ENCODE measurements at regions not wholly inside any gene's neighbourhood (a gene's known extent, or its start where the extent isn't known, plus 50 kb on each side); places are given as distances from the start of the nearest gene placed in this dataset.

- TF ChIP-seq ATF1 (CRISPR knock-in tag; IDR thresholded peaks at IDR 0.05): no peak
- TF ChIP-seq RFX5 (IDR thresholded peaks at IDR 0.05; ENCODE audit: low read depth, low read length): no peak
- TF ChIP-seq ZNF253 (CRISPR knock-in tag; IDR thresholded peaks at IDR 0.05; ENCODE audit: borderline replicate concordance): no peak
- no peak for TF ChIP-seq SP1 (IDR thresholded peaks at IDR 0.05)
- TF ChIP-seq SP1 (CRISPR knock-in tag; IDR thresholded peaks at IDR 0.05): no peak
- TF ChIP-seq ZNF274 (CRISPR knock-in tag; IDR thresholded peaks at IDR 0.05): no peak
These were observed 776.4 kb downstream of the TECRL start for GRCh38 chr4:63632858-63633257.

Data from HepG2 (cell line).